Activated CD4-positive, CD25-positive, alpha-beta regulatory T cell treated with anti-CD3 and anti-CD28 coated beads, Interleukin-2, amount 50 U/mL, for 24 hours (primary cell): ENCODE measurements at regions not wholly inside any gene's neighbourhood (a gene's known extent, or its start where the extent isn't known, plus 50 kb on each side); places are given as distances from the start of the nearest gene placed in this dataset.

Experiments used
- ATAC-seq, 2 donors: fragments of 150-1000 bp; cut with Tn5 transposase; one replicate each; pipeline ENCODE4 v1.10.0; 2021; ENCODE audit warnings: mild to moderate bottlenecking in 1 of 2, moderate library complexity in 1 of 2

DNA sequence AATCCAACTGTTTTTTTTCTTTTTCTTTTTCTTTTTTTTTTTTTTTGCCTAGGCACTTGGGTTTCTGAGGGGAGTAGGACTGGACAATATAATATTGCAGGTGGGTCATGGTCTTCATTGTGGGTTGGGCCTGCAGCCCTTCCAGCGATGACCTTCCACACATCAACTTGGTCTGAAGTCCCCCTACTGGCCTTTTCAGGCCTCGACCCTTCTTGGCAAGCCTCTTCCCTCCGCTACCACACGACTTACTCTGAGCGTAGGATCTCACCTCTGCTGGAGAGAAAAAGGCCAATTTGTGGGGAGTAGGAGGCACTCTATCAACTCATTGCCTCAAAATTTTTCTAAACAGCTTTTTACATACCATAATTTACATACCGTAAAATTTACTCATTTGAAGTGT, 51.1 kb upstream of the GRIK3 start:
- no peak for ATAC-seq

DNA sequence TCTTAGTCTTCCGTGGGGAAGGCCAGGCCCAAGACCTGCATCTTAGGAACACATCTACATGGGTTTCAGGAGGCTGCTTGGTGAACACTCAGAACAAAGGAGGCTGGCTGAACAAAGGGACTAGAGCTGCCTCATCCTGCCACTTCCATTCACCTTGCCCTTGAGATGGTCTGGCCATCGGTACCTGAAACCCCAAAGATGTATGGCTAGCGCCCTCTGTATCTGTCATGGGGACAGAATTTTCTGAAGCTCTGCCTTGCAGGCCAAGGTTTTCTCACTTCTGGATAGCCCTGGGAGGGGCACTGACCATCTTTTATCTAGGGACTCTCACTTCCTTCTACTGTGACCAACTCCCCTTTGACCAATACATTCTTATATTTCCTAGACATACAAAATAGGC, 55.4 kb upstream of the GRIK3 start:
- ATAC-seq = no peak

DNA sequence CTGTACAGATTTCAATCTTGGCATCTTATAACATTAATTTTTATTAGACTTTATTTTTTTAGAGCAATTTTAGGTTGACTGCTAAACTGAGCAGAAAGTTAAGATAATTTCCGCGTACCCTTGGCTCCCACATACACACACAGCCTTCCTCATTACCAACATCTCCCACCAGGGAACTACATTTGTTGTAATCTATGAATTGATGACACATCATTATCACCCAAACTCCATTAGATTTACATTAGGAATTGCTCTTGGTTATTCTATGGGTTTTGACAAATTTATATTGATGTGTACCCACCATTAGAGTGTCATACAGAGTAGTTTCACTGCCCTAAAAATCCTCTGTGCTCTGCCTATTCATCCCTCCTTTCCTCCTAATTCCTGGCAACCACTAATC, 56.4 kb upstream of the GRIK3 start:
- no peak for ATAC-seq

DNA sequence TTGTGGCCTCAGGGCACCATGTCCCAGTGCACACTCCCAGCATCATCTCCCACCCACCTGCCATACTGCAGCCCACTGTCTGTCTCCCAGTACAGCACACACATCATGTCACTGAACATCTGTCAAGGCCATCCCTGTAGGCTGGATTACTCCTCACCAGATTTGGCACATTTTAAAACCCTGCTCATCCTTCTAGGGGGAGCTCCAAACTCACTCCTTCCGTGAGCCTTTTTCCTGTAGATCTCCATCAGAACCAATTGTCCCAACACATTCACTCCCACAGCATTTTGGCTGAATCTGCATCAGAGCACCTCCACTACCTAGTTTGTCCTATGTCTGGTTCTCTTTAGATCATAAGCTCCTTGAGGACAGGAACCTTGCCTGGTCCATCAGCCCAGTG, 58.6 kb upstream of the GRIK3 start:
- ATAC-seq = no peak

DNA sequence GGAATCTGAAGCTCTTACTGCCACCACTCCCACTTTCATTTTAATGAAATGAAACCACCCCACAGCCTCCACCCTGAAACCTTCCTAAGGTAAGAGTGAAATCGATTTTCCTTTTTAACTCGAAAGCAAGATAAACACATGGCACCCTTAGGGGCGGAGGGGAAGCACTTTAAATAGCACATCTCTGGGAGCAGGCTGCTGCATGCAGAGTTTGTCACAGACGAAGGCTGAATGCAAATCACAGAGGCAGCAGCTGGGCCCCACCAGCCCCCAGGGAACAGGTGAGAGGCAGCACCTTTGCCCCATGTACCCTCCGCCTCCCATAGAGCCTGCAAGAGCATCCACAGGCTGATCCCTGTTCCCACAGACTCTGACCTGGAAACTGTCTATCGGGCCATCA, 60.0 kb upstream of the GRIK3 start:
- no peak for ATAC-seq

DNA sequence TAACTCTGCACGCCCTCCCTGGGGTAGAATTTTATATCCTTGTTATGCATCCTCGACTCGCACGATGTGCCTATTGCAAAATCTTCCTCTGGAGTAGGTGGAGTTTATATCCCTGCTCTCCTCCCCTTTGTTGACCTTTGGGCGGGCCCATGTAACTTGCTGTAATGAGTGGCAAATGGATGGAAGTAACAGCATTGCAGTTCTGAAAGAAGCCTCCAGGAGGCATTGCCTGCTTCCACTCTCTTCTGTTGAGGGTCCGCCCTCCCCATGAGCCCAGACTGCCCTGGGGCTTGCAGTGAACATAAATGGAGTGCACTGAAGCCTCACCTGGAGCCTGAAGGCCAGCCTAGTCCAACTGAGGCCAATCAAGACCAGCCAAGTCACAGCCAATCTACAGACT, 62.2 kb upstream of the GRIK3 start:
- no peak for ATAC-seq

DNA sequence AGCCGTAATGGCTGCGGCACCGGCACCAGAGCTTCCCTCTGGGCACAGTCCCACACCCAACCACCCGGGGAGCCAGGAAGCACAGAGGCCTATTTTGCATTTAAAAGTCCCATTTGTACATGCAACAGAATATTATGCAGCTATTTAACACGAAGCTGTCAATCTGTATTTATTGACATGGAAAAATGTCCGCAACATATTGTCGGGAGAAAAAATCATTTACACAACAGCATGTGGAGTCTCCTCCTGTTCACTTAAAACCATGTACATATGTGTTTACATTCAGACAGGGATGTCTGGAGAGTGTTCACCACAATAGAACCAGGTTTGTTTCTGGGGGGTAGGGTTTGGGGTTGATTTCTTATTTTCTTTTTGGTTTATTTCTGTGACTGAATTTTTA, 63.4 kb upstream of the GRIK3 start:
- no peak for ATAC-seq

DNA sequence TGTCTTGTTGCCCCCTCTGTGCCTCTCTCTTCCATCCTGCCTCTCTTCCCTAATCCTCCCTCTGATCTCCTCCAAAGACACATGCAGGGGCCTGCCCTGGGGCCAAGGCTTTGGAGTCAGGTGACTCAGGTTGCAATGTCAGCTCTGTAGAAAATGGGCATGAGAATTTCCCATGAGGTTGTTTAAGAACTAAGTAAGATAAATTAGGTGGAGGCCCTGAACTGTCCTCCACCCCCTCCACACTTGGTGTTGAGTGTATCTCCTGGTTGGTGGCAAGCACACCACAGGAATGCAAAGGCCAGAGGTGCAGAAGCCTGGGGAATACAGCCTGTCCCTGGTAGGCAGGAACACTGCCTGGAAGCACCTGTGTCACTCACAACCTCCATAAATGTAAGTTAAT, 63.9 kb upstream of the GRIK3 start:
- no peak for ATAC-seq

DNA sequence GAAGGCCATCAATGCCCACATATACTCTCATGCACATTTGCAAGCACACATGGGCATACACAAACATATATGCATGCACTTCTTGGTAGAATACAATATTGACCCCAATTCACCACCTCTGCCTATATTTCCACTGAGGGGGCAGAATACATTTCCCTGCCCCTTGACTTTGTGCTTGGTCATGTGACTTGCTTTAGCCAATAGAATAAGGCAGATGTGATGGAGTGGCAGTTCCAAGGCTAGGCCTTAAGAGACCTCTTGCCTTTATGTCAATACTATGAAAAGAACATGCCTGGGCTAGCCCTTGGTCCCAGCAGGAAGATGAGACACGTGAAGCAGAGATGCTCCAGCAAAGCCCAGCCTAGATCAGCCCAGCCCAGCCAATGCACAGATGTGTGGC, 66.0 kb upstream of the GRIK3 start:
- ATAC-seq = no peak

DNA sequence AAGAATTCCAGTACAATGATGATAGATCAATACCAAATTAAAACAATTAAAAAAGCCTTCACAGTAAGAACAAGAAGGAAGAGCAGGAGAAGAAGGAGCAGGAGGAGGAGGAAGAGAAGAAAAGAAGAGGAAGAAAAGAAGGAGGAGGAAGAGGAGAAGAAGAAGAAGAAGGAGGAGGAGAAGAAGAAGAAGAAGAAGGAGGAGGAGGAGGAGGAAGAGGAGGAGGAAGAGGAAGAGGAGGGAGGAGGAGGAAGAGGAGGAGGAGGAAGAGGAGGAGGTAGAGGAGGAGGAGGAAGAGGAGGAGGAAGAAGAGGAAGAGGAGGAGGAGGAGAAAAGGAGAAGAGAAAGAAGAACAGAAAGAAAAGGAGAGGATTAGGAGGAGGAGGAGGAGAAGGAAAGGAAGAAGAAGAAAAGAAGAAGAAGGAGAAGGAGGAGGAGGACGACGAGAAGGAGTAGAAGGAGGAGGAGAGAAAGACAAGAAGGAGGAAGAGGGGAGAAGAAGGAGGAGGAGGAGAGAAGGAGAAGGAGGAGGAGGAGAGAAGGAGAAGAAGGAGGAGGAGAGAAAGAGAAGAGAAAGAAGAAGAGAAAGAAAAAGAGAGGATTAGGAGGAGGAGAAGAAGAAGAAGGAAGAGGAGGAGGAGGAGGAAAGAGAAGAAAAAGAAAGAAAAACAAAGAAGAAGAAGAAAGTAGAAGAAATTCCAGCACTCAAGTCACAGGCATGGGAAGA, 68.5 kb upstream of the GRIK3 start:
- no peak for ATAC-seq

DNA sequence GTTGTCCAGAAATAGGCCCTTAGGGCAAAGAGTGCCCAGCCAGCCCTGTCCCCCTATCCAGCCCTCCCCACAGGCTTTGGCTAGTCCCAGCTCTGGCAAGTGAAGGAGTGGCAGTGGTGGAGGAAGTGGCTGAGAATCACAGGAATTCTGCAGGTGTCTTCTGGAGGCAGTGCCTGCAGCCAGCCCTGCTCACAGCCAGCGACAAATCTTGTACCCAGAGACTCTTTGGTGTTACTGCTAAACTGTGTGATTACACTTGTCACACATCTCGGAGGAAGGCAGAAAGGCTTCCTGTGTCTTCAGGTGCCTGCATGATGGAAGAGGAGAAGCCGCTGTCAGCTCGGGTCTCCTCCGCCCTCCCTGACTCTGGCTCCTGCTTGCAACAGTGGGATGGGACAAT, 71.6 kb upstream of the GRIK3 start:
- ATAC-seq = no peak

DNA sequence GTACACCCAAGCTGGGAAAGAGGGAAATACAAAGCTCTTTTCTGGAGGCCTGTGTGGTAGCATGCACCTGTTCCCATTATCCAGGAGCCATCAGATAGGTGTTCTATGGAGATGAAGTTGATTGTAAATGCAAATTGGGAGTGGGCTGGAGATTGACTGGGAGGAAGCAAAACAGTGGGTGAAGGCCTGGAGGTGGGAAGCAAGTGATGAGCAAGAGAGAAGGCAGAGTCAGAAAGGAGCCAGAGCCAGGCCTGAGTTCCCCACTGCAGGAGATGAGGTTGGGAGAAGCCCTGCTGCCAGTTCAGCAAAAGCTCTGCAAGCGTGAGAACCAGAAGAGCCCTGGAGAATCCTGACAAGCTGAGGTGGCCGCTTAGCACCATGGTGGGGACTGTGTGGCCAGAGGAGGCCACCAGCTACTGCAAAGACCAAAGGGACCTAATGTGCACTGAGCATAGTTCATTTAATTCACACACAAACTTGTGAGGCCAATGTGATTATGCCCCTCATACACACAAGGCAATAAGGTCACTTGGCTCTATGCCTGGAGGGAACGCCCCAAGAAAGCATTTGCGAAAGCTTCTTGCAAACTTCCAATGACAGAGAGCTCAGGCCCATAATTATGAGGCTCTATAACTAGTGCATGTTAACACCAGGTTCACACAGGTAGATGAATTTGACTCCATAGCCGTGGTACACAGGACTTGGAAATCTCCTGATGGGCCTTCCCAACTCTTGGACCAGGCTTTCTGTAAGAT, 73.0 kb upstream of the GRIK3 start:
- ATAC-seq = no peak

DNA sequence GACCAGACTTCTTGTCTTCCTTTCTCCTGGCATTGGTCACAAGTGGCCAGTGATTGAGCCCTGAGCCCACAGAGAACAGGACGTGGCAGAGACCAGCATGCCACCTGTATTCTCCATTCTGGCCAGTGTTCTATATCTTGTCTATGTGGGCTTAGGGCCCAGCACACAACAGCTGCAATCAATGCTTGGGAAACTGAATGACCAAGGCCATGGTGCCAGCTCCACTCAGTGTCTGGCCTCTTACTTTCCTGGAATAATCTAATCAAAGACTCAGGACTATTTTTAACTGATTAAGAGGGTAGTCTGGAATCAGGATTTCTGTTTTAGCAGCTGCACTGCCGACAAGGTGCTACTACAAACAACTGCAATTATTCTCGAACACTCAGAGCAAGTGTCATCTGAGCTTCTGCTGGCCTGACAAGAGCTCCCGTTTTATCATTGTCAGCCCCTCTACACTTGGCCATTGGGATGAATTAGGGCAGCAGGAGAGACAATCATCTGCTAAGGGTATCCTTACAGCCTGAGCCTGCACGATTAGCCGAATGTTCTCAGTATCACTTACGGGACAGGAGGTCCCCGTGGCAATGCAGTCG, 74.4 kb upstream of the GRIK3 start:
- no peak for ATAC-seq

DNA sequence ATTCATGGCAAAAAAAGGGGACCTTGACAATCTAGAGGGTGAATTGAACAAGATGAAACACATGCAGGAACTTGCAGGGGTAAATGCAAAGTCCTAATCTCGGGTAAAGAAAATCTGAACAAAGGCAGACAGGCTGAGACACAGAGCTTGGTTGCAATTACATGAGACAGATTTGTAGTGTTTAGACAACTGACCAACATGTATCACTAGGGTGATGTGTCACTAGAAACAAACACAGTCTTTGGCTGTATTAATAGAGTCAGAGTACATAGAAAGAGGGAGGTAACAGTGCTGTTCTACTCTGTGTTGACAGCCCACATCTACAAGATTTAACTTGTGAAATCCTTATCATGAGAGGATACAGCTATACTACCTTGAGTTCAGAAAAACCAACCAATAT, 78.1 kb upstream of the GRIK3 start:
- ATAC-seq = no peak

DNA sequence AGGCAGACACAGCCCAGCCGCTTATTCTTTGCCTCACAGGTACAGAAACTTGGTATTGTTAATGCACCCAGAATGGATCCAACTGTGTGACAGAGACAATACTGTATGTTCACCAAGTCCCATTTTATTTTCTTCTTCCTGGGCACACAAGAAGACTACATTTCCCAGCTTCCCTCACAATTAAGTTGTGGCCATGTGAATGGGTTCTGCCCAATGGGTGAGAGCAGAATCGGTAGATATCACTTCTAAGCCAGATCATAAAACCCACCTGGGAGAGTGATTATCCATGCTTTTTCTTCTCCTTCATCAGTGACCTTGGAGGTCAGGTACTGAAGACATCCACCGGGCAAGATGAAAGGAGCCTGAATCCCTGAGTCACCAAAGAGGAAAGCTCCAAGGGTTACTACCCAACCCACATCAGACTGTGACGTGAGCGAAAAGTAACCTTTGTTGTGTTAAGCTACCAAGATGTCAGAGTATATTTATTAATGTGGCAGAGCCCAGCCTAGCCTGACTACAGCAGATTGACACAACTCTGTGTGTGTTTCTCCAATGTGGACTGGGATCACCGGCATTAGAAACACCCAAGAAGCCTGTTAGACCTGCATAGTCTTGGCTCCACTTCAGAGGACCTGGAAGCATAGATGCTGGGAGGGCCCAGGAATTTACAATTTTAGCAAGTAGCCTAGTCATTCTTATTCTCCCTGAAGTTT, 79.1 kb upstream of the GRIK3 start:
- no peak for ATAC-seq

DNA sequence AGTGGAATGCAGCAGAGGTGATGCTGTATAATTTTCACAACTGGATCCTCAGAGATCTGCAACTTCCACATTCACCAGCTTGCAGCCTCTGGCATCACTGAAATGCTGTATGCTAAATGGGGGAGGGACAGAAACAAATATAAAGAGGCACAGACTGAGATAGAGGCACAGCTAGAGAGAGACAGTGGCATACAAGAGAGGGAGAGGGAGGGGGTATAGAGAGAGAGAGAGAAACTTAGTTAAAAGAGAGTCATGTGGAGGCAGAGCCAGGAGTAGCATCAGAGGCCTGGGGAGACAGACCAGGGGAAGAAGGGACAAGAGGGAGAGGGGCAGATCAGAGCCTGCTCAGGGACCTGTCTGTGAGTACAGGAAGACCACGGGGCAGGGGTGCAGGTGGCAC, 84.5 kb upstream of the GRIK3 start:
- ATAC-seq = no peak

DNA sequence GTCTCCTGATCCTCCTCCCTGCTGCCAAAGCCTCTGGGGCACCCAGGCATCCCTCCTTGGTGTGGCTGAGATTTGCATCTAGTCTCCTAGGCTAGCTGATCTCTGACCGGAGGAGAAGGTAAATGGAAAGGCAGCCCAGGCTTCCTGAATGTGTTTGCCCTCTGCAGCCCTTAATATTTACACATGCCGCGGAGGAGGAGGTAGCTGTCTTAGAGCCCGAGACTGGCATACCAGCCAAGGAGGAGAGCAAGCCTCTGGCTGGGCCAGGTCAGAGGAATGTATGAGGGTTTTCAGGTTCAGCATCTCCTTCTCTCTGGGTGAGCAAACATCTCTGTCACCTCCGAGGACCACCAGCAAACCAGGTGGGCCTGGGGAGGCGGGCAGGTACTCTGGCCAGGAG, 86.0 kb upstream of the GRIK3 start:
- ATAC-seq = no peak

DNA sequence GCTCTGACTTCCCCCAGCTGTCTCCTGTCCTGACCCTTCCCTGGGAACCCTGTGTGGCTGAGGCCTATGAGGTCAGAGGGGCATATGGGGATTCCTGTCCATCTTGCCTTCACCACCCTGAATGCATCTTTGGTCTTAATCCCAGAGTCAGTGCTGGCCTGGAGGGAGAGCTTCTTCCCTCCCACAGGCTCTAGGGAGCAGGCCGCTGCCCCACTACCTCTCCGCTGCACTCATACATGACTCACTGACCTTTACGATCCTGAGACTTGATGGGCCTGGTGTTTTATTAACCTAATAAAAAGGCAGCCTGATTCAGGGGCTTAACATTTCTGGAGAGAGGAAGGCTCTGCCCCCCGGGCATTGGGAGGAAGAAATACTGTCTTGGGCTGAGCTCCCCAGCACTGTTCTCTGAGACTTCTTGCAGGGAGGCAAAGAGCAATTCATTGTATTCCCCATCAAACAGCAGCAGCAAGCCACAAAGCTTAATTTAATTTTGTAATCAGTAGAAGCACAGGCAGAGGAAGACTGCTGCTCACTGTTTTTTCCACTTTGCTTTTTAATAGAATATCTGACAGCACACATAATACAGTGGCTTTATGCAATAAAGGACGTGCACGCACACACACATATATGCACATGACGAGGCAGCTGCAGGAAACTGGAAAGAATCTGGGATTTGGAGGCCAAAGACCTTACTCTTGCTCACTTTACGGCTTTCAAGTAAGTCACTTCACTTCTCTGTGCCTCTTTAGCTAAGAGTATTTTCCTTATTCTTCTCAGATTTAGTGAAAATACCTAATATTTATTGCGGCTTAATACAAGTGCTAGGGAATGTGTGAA, 89.2 kb upstream of the GRIK3 start:
- ATAC-seq = no peak

DNA sequence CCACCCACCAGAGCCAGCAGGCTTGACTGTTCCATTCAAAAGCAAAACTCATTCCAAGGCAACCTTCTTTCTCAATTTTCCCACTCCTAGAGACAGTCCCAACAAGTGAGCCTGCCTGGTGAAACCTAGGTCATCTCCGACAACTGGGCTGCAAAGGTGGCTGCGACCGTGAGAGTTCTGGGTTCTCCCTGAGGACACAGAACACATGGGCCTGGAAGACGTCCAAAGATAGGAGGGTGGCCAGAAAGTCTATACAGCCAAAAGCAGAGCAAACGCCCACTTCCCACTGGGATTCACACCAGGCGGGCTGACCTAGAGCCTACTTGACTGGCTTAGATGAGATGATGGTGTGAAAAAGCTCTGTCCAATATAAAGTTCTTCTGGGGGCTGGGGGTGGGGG, 90.2 kb upstream of the GRIK3 start:
- no peak for ATAC-seq

DNA sequence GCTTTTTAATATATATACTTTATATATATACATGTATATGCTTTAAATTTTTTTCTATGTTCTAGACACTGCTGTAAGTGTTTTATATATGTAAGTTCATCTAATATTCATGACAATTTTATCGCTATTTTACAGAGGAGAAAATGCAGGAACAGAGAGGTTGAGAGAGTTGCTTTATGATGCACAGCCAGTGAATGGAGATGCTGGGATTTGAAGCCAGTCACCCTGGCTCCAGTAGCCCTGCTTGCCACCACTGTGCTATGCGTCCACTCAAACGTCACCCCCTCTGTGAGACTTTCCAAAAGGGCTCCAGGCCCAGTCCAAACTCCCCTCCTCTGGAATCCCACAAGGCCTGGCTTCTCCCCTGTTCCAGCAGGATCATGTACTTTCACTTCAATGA, 91.0 kb upstream of the GRIK3 start:
- ATAC-seq = no peak

DNA sequence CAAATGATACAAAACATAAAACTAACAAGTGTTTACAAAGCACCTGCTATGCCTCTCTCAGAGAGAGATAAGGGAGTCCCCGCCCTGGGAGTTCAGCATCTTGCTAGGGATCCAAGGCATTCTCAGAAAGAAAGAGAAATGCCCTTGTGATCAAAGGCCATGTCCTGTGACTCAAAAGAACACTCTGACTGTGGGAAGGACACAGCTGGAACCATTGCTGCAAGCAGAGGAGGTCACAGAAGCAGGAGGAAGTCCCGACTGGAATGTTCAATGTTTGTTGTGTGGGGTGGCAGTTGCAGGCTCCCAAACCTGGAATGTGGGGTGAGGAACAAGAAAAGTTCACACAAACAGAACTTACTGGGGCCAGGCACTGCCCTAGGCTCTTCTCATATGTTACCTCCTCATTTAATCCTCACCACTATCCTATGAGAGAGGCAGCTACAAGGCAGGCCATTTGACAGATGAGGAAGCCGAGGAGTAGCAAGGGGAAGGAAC, 93.0 kb upstream of the GRIK3 start:
- ATAC-seq = no peak

DNA sequence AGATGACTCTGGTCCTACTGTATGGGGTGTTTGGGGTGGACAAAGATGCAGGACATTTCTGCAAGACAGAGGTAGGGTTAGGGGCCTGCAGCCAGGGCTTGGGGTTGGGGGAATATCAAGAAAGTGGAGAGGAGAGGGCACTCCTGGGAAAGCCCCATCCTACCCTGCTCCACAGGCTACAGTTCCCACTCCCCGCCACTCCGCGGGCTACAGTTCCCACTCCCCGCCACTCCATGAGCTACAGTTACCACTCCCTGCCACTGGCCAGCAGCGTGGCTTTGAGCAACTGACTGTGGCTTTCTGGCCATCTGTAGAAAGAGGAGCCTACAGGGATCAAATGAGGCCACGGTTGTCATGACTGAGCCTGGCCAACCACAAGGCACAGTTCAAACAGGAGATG, 93.8 kb upstream of the GRIK3 start:
- no peak for ATAC-seq
